NCI-H774 (cell line): ENCODE measurements at regions not wholly inside any gene's neighbourhood (a gene's known extent, or its start where the extent isn't known, plus 50 kb on each side); places are given as distances from the start of the nearest gene placed in this dataset.
A peak's percentile ranks its signal among the peaks of the same experiment; 100 is the strongest.

ENCODE experiments used
- DNase-seq: peaks from one replicate; lab custom pipeline; 2025; lab: John Stamatoyannopoulos, UW

DNA sequence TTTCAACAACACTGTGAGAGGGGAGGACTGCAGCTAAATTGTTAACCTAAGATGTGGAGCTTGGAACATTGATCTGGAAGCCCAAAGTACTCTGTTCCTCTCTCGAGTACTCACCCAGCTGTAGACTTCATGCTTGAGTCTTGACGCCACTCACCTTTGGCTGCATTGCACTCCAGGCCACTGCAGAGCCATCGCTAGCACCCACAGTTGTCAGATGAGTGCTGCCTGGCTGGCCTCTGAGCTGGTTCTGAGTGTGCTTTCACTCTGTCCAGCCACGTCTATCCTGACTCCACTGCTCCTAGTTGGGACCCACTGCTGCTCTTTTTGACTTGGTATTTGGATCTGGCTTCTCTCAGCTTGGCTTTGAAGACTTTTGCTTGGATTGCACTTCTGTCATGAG, 552.1 kb downstream of the DCDC2C start:
- no peak for DNase-seq

DNA sequence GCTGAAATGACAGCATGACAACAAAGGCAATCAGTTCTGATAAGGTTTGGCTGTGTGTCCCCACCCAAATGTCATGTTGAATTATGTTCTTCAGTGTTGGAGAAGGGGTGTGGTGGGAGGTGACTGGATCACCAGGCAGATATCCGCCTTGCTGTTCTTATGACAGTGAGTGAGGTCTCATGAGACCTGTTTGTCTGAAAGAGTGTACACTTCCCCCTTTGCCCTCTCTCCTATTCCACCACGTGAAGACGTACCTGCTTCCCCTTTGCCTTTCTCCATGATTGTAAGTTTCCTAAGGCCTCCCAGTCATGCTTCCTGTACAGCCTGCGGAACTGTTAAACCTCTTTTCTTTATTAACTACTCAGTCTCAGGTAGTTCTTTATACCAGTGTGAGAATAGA, 553.0 kb downstream of the DCDC2C start:
- no peak for DNase-seq

DNA sequence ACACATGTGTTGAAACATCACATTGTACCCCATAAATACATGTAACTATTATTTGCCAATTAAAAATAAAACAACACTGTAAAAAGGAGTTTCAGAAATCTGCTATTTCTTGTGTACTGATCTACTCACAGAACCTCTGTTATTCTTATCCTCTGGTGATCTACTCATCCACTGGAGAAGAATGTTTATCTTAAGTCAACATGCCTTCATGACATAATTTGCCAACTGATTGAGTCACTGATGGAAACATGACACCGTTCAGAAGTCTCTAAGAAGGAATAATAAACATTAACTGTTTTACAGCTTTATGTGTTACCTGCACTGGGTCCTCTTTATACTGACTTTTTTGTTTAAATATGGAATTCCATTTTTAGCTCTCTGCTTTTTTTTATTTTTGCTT, 555.2 kb downstream of the DCDC2C start:
- no peak for DNase-seq

DNA sequence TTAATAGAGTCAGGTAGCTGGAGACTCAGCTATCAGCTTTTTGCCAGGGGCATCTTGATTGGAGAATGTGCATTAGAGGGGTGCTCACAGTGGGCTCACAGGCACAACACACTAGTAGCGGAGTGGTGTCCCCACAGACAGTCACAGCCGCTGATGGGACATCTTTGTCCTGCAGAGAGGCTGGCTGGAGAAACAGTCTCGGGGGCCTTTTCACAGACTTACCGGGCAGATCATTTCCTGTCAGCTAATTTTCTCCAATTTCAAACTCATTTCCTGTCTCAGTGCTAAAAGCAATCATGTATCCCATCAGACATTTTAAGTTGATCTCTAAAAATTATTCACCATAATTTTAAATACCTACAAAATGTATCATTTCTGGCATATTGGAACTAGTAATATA, 562.6 kb downstream of the DCDC2C start:
- DNase-seq = no peak

DNA sequence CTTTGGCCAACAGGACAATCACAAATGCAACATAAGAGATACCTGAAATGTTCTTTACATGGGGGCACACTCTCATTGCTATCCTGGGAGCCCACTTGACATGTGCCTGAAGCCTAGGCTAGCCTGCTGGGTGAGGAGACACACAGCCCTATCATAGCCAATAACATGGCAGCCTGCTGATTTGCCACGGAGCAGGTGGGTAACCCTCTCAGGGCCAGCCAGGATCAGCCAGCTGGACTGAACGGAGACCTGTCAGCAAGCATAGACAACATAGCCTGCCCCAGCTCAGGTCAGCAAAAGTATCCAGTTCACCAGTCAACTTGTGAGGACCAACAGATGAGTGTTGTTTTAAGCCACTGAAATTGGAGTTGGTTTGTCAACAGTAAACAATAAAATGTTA, 566.5 kb downstream of the DCDC2C start:
- DNase-seq = no peak

DNA sequence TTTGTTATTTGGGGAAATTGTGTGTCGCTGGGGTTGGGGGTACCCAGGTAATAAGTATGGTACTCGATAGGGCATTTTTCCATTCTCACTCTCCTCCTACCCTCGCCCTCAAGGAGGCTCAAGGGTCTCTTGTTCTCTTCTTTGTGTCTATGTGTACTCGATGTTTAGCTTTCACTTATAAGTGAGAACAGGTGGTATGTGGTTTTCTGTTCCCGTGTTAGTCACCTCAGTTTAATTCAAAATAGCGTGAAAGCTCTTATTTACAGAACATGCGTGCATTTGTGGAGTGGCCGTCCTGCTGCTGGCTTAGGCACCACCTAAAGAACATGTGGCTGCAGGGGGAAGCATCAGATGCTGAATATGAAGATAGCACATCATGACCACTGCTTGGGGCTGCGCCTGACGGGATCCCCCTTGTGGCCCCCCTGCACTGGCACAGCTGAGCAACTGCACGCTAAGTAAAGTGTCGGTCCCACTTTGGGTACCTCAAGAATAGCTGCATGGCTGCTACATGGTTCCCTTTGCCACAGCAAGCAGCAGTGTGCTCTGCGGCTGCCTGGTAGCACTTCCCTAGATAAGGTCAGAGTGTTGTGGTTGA, 569.0 kb downstream of the DCDC2C start:
- DNase-seq = peak; percentile 13

DNA sequence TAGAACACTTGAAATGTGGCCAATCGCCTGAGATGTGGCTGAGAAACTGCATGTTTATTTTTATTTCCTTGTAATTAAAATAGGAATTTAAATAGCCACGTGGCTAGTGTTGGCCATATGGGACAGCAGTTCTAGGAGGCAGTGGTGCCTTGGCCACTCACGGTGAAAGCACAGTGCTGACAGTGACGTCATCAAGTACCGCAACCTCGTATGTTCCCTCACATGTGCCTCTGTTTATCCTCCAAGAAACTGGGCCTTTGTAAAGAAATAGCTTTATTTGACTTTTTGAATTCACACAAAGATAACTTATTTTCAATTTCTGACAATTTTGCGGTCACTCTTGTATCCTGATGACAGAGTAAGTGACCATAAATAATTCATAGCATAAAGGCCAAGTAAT, 575.0 kb downstream of the DCDC2C start:
- no peak for DNase-seq

DNA sequence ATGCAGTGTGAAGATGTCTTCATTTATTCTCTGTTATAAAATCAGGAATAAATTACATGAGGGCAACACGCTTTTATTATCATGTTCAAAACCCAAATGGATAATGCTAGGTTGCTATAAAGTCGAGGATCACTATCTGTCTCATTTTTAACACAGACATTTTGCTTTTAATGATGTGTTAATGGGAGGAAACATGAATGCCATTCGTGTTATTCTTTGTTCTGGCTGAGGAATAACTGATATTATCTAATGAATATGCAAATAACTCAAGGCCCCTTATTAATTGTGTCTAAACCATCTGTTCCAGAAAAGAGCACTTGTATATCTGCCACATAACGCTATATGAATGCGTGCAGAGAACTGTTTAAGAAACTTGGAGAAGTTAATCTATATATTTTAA, 576.1 kb downstream of the DCDC2C start:
- DNase-seq = no peak

DNA sequence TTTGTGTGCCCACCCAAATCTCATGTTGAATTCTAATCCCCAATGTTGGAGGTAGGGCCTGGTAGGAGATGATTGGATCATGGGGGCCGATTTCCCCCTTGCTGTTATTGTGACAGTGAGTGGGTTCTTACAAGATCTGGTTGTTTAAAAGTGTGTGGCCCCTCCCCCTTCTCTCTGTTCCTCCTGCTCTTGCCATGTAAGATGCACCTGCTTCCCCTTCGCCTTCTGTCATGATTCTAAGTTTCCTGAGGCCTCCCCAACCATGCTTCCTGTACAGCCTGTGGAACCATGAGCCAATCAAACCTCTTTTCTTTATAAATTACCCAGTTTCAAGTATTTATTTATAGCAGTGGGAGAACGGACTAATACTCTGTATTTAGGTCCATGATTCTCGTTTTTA, 588.1 kb downstream of the DCDC2C start:
- DNase-seq = no peak

DNA sequence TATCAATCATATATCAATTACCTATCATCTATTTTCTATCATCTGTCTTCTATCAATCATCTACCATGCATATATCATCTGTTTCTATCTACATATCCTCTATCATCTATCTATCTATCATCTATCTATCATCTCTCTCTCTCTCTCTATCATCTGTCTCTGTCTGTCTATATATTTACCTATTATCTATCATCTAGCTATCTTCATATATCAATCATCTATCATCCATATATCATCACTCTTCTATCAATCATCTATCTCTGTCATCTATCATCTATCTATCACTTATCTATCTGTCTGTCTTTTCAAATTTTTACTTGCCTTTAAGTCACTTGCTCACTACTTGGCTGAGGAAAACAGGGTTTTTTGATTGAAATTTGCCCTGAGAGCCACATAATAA, 592.3 kb downstream of the DCDC2C start:
- no peak for DNase-seq

DNA sequence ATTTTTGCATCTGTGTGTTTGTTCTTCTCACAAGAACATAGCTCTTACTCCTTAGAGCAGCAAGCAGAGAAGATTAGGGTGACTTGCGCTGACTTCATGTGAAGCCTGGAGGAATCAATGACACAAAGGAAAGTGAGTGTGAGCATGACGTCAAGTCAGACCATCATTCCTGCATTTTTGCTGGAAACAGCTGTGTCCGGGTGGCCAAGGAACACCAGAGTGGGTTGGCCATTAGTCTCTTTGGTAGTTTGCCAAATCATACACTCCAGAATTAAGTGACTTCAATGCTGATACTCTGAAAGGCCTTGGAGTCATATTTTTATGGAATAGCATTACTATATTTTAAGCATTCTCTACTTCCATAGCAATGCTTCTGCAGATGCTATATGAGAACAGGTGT, 597.2 kb downstream of the DCDC2C start:
- no peak for DNase-seq

DNA sequence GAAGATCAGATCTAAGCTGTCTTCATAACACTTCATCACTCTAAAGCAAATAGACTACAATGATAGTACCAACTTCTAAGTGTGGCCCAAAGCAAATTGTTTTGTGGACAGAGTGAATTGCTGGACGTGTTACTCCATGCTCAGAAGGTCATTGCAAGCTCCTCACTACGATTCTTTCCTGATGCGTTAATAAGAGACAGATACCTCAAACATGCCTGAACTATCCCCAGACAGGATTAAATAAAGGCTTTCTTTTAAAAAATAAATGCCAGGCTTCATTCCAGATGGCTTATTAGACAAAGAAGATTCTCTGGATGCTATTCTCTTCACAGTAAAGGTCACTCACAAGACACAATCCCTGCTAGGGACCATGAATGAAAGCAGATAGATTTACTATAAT, 621.2 kb downstream of the DCDC2C start:
- no peak for DNase-seq

DNA sequence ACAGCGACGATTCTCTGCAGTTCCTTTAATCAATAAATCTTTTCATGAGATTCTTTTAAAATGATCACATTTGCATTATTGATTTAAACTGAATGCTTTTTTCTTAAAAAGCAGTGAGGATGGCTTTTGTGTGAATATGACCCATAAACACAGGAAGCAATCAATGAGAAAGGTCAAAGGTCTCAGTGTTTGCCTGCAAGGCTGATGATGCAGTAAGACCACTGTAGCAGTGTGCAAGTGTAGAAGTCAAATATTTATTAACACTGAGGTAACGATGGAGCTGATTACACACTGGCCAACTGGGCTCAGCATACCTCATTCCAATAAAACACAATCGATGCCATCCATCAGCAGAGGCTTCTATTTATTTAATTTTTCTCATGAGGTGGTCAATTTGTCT, 633.5 kb downstream of the DCDC2C start:
- DNase-seq = no peak

DNA sequence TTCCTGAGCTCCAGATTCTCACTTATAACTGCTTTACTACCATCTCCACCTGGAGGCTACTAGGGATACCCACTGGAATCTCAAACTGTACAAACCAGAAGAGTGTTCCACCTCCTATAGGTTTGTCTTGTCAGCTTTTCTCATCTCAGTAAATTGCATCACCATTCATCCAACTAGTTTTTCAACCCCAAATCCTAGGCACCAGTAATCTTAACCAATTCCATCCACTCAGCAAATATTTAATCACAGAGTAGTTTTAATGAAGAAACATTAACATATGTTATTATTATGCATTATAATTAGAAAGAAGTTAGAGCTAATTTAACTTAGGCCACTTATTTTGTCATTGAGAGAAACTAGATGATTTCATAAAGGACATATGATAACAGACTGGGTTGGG, 635.0 kb downstream of the DCDC2C start:
- DNase-seq = no peak

DNA sequence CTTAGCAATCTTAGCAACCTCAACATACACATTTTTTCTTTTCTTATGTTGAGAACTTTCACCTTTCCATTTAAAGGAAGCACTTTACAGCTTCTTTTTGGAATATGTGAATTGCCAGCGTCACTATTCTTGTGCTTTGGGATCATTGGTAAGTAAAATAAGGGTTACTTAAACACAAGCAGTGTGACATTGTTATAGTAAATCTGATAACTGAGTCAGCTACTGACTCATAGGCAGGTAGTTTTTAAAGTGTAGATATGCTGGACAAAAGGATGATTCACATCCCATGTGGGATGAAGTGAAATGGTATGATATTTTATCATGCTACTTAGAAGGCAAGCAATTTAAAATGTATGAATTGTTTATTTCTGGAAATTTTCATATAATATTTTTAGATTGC, 637.2 kb downstream of the DCDC2C start:
- DNase-seq = no peak

DNA sequence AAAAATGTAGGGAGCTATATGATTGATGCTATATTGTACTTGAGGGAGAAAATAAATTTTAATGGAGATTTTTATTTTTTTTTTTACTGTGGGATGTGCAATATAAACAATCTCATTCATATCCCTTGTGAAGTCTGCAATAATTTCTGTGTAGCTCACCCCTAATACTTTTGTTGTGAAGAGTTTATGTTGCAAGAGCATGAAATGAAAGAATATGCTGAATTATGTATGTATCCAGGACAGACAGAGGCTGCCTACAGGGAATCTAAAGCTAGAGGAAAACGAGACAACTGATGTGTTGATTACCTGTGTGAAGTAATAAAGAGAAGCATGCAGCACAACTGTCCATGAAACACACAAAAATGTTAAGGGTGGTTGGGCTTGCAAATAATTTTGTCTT, 643.3 kb downstream of the DCDC2C start:
- DNase-seq = no peak

DNA sequence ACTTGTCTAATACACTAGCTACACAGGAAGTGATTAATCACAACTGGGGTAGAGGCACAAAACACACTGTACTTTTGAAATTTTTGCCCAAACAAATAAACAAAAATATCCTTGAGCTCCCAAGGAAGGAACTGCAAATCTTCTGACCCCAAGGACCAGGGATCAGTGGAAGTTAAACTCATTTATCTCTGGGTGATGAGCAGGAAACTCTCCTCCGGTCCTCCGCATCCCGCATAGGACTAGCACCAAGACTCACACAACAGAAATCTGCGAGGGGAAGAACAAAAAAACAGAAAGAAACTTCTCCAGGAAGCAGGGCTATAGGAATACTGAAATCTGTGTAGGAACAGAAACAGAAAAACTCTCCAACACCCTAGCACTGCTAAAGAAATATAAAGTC, 650.3 kb downstream of the DCDC2C start:
- DNase-seq = no peak

DNA sequence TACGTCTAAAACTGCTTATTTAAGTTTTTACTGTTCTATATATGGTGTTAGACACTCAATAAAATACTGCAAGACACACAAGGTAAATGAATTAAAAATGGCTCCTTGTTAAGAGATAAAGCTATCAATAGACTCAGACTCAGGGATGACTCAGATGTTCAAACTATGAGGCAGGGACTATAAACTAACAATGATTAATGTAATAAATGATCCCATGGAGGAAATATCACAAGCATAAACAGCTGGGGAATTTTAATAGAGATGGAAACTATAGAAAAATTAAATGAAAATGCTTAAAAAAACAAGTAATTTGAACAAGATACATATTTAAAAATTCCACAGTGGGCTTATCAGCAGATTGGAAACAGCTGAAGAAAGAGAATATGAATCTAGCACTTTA, 650.8 kb downstream of the DCDC2C start:
- DNase-seq = no peak

DNA sequence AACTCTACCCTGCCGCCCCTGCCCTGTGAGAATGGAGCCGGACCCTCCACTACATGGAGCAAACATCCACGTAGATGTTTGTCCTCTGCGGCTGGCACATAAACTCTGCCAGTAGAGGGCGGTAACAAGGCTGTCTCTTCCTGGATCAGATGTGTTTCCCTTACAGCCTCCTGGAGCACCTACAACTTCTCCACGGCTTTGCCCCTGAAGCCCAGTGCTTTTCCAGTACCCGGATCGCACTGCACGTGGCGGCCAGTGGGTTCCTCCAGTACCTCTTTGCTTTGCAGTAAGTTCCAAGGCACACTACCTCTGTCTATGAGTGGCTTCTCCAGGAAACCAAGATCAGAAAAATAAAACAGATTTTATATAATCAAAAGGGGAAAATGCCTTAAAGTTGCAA, 651.3 kb downstream of the DCDC2C start:
- DNase-seq = no peak

DNA sequence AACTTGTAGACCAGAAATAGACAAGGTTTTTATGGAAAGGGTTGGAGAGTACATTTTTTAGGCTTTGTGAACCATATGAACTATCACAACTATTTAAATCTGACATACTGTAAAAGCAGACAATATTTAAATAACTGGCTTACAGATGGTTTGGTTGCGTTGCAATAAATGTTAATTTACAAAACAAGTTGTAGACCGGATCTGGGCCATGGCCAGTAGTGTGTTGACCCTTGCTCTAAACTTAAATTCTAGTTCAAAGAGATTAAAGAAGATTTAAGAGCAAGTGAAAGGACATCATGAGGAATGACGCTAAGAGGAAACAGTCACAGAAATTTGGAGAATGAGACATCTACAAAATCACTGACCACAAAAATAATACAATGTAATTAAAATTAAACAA, 652.7 kb downstream of the DCDC2C start:
- no peak for DNase-seq

DNA sequence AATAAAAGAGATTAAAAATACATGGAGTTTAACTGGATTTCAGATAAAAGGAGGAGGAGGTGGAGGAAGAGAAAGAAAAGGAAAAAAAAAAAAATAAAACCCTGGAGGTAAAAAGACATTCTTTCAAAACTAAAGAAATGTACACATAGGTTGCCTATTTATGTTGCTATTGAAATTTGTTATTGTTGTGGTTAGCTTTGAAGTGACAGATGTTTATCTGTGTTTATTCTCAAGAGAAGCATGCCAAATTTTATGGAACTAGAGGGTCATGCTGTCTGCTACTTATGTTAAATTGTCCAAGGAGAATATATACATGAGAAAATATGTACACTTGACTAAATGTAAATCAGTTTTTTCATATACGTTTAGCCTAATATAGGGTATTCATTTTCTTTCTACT, 653.2 kb downstream of the DCDC2C start:
- no peak for DNase-seq

DNA sequence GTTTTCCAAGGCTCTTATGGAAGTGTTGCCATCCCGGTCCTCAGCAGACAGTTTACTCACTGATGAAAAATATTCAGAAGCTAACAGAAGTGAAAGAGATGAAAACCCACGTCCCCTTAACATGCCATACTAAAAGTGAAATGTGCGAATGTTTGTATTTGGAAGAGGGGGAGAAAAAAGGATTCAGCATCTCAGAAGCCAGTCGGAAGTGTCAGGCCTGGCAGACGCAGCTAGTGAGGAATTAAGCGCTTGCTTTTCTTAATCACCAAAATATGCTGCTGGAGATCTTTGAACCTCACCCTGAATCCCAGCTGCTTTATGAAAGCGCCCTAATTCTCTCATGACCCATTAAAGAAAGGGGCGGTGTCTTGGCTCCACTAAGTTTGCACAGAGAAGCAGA, 653.7 kb downstream of the DCDC2C start:
- no peak for DNase-seq

DNA sequence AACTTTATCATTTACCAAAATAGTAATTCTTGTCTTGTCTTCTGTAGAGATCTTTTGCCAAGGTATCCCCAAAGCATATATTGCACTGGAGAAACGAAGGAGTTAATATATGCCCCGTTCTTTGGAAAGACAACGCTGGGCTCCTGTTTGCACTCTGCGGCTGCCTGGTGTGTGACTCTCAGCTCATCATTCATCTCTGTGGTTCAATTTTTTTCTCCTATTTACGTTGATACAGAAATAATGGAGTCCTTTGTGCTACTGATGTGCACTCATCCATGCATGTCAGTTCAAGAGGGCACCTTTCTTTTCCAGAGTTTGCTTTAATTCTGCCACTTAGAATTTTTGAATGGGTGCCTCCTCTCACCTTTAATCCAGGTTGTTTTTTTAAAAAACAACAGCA, 655.5 kb downstream of the DCDC2C start:
- peak; percentile 80 for DNase-seq

DNA sequence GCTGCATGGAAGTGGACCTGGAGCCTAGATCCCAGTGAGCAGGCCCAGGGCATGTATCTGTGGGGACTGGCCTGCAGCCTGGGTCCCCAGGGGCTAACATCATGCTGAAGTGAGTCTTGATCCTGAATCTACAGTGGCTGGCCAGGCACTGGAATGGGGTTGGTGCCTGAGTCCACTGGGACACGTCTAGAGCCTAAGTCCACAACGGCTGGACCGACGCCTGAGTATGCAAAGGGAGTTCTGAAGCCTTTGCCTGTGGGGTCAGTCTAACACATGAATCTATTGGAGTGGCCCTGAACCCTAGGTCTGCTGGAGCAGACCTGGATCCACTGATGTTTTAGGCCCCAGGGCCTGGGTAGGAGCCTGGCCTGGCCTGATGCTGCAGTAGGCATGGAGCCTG, 665.5 kb downstream of the DCDC2C start:
- no peak for DNase-seq

DNA sequence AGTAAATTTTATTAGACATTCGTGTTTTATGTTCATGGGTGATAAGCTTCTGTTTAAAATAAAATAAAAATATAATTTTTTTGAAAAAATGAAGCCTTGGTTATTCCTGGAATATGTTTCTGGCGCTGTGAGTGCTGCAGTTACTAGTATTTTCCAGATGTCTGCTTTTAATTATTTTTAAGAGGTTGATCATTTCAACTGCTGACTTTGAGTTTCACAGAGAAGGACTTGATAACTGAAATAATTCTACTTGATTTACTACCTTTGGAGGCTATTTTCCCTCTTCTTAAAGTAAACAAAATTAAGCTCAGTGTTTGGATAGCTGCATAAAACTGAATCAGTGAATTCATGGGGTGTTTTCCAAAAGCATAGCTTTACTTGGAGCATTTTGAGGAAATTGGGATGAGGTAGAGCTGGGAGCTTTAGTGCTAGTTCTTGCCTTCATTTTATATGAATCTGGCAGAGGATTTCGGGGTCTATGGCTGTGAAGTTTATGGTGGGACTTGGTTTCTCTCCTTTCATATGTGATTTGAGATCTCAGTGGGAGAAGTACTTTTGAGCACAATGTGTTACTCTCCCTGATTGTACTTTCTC, 666.5 kb downstream of the DCDC2C start:
- DNase-seq = no peak
